RWPE1 (cell line): ENCODE measurements at regions not wholly inside any gene's neighbourhood (a gene's known extent, or its start where the extent isn't known, plus 50 kb on each side); places are given as distances from the start of the nearest gene placed in this dataset.
A peak's percentile ranks its signal among the peaks of the same experiment; 100 is the strongest.

Experiments used
- CTCF ChIA-PET: fragments of 350-600 bp; sonication (Branson Sonifier 250); formaldehyde crosslinking; extraction: SDS; loops from one replicate; lab custom pipeline; 2021; lab: Yijun Ruan, JAX
- POLR2A ChIA-PET: fragments of 400-600 bp; formaldehyde crosslinking; extraction: SDS; loops from one replicate; lab custom pipeline; 2020; ENCODE audit warnings: antibody characterized with exemption; ENCODE audit not compliant: low non-redundant PET; lab: Yijun Ruan, JAX
- DNase-seq: peaks from one replicate; pipeline ENCODE4 v3.0.0; 2012; ENCODE audit warnings: low spot score
- H3K27ac ChIP-seq: fragments of 450-650 bp; 2 replicates; pipeline ENCODE4 v1.5.1; 2017
- CTCF ChIP-seq: fragments of 450-650 bp; conservative IDR thresholded peaks from 2 replicates; pipeline ENCODE4 v1.5.1; 2017; ENCODE audit warnings: low read depth, mild to moderate bottlenecking

DNA sequence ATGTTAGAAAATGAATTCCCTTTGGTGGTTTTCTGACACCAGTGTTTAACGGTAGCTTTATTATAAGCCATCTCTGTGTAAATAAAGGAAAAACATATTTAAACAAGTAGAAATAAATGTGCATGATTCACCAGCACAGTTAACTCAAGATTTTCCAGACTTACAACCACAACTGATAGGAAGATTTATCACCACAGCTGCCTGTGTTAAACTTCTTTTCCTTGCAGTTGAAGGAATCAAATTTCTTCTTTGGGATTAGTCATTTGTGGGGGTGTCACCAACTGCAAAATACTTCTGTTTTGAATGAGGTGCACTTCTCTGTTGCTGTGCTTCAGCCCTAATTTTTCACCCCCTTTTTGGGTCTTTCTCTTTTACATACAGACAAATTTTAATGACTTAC is 128.1 kb upstream of the STK26 start:
- POLR2A ChIA-PET = no interaction called here
- TF ChIP-seq CTCF = no peak
- CTCF ChIA-PET = interaction anchor here (0.6 kb wide), 1 partner anchor 201 kb away, joined by 10 read pairs; no protein-coding TSS in a partner anchor
- peak; percentile 1 for DNase-seq
- H3K27ac ChIP-seq = no peak overlapping the region

DNA sequence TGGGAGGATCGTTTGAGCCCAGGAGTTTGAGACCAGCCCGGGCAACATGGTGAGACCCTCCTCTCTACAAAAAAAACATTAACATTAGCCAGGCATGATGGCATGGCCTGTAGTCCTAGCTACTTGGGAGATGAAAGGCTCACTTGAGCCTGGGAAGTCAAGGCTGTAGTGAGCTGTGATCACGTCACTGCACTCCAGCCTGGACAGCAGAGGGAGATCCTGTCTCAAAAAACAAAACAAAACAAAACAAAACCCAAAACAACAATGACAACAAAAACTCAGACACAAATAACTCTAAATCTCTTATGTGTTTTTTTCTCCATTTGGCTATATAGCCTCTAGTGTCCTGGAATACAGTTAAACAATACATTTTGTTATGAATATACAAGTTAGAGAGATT is 127.3 kb upstream of the STK26 start:
- POLR2A ChIA-PET = no interaction called here
- no peak for TF ChIP-seq CTCF
- no peak for DNase-seq
- H3K27ac ChIP-seq = no peak overlapping the region
- CTCF ChIA-PET = no interaction called here

DNA sequence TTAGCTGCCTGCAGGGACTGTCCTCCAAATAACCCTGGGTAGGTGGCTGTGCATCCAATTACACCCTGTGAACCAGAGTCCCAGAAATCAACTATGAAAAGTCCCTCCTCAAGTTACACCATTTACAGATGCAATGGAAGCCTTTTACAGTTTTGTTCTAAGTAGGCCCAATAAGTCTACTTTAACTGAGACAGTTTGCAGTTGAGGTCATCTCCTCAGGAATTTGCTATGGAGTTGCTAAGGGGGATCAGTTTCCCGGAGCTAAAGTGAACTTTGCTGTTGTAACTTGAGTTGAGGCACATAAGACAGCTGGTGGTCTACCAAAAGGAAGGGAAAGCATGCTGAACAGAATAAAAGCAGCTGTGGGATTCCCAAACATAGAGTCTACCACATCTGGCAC is 121.6 kb upstream of the STK26 start:
- CTCF ChIA-PET = no interaction called here
- TF ChIP-seq CTCF = no peak
- no peak overlapping the region for H3K27ac ChIP-seq
- POLR2A ChIA-PET = no interaction called here
- no peak for DNase-seq

DNA sequence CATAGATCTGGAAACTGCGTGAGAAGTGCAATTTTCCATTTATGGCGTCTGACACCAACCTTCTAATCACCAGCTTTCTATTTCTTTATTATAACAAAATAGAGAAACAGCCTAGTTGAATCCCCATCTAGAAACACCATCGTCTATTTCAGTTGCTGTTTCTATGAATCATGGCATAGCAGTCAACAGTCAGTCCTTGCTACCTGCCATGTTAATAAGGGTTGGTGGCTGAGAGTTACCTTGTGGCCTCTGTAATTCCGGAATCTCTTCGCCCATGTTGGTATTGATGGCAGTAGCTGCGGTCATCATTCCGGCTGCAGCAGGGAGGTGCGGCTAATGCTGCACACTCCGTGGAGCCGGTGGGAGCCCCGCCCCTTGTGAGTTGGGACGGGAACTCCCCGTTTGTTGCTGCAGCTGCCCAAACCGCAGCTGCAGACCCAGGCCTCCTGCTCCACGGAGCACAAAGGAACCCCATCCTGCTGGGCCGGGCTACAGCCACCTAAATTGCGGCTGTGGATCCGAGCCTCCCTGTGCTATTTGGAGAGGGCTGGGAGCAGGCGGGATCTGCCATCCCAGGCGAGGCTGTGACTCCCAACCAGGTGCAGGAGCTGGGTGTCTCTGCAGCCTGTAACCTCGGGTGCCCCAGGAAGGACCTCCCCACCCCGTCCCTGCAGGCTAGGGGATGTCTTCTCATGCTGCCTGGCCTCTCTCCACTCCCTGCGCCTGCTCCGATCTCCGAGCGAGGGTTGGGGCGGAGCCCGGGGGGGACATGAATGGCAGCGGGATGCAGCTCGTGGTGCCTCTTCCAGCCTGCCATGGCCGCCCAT is 115.4 kb upstream of the STK26 start:
- DNase-seq = no peak
- no peak for TF ChIP-seq CTCF
- H3K27ac ChIP-seq = no peak overlapping the region
- CTCF ChIA-PET = no interaction called here
- POLR2A ChIA-PET = no interaction called here

GRCh38 chrX:131910586-131910985 is 112.5 kb upstream of the STK26 start:
- ChIA-PET POLR2A (no interaction called here), CTCF (no interaction called here)
- DNase-seq = no peak
- H3K27ac ChIP-seq = no peak overlapping the region
- no peak for TF ChIP-seq CTCF

GRCh38 chrX:131915488-131915887 is 107.6 kb upstream of the STK26 start:
- ChIA-PET CTCF (no interaction called here), POLR2A (no interaction called here)
- TF ChIP-seq CTCF = no peak
- no peak for DNase-seq
- no peak overlapping the region for H3K27ac ChIP-seq
